ENCODE measurements at regions not wholly inside any gene's neighbourhood (a gene's known extent, or its start where the extent isn't known, plus 50 kb on each side); places are given as distances from the start of the nearest gene placed in this dataset.

GRCh38 chr4:62285026-62285425 lies 1084.9 kb downstream of the ADGRL3 start:
- H3K9me3 Mint-ChIP-seq, result peaks cover 2% of the 10 kb centered on the region
- peaks cover 5% of the 10 kb centered on the region for H3K4me1 Mint-ChIP-seq
- no peak overlapping the region for H3K27ac Mint-ChIP-seq
- no peaks in the 10 kb centered on the region for H3K36me3 Mint-ChIP-seq
- no peak for TF ChIP-seq CTCF (IDR thresholded peaks at IDR 0.05; ENCODE audit: unreplicated experiment)
- no peaks in the 10 kb centered on the region for H3K27me3 Mint-ChIP-seq (ENCODE audit: low read depth)
- no peak overlapping the region for H3K4me3 Mint-ChIP-seq
- no peak for DNase-seq (ENCODE audit: low spot score in 2 of 2, unreplicated experiment in 2 of 2)

DNA sequence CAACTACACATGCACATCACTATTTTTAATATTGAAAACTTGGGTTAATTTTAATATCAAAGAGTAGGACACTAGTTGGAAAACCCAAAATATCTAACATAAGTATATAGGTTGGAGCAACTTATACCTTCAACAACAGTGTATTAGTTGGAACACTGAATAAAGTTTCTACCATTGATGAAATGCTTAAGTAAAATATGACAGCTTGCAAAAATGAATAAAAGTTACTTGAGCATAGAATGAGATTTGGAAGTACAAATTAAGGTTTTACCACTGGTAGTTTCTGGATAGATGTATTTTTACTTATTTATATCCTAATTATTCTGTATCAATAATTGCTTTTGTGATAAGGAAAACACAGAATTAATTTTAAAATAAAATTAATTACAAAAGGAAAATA lies 1079.6 kb downstream of the ADGRL3 start:
- TF ChIP-seq CTCF (IDR thresholded peaks at IDR 0.05; ENCODE audit: unreplicated experiment), result no peak
- no peak overlapping the region for H3K27ac Mint-ChIP-seq
- no peak for DNase-seq (ENCODE audit: low spot score in 2 of 2, unreplicated experiment in 2 of 2)
- no peaks in the 10 kb centered on the region for H3K27me3 Mint-ChIP-seq (ENCODE audit: low read depth)
- no peaks in the 10 kb centered on the region for H3K9me3 Mint-ChIP-seq
- H3K36me3 Mint-ChIP-seq, result no peaks in the 10 kb centered on the region
- H3K4me3 Mint-ChIP-seq, result no peak overlapping the region
- no peaks in the 10 kb centered on the region for H3K4me1 Mint-ChIP-seq

GRCh38 chr4:62275470-62275869 lies 1075.3 kb downstream of the ADGRL3 start:
- no peak overlapping the region for H3K4me3 Mint-ChIP-seq
- no peaks in the 10 kb centered on the region for H3K4me1 Mint-ChIP-seq
- no peak overlapping the region for H3K27ac Mint-ChIP-seq
- TF ChIP-seq CTCF (IDR thresholded peaks at IDR 0.05; ENCODE audit: unreplicated experiment), result no peak
- H3K9me3 Mint-ChIP-seq, result no peaks in the 10 kb centered on the region
- DNase-seq (ENCODE audit: low spot score in 2 of 2, unreplicated experiment in 2 of 2), result no peak
- H3K36me3 Mint-ChIP-seq, result no peaks in the 10 kb centered on the region
- no peaks in the 10 kb centered on the region for H3K27me3 Mint-ChIP-seq (ENCODE audit: low read depth)

DNA sequence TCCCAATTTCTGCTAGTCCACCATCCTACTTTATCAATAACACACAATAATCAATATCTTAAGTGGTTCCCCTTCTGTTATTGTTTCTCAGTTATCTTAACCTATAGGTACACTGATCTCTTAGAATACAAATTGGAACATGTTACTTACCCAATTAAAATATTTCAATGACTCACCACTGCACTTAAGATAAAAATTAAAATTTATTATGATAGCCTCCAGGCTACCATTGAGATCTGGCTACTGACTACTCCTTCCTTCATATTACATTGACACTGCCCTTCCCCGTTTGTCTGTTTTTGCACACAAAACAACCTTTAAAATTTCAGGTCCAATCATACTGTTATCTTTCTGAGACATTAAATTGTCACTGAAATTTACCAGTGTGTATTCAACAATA lies 1074.7 kb downstream of the ADGRL3 start:
- no peaks in the 10 kb centered on the region for H3K4me1 Mint-ChIP-seq
- H3K27me3 Mint-ChIP-seq (ENCODE audit: low read depth), result no peaks in the 10 kb centered on the region
- DNase-seq (ENCODE audit: low spot score in 2 of 2, unreplicated experiment in 2 of 2), result no peak
- H3K4me3 Mint-ChIP-seq, result no peak overlapping the region
- H3K27ac Mint-ChIP-seq, result no peak overlapping the region
- no peak for TF ChIP-seq CTCF (IDR thresholded peaks at IDR 0.05; ENCODE audit: unreplicated experiment)
- H3K36me3 Mint-ChIP-seq, result no peaks in the 10 kb centered on the region
- no peaks in the 10 kb centered on the region for H3K9me3 Mint-ChIP-seq

DNA sequence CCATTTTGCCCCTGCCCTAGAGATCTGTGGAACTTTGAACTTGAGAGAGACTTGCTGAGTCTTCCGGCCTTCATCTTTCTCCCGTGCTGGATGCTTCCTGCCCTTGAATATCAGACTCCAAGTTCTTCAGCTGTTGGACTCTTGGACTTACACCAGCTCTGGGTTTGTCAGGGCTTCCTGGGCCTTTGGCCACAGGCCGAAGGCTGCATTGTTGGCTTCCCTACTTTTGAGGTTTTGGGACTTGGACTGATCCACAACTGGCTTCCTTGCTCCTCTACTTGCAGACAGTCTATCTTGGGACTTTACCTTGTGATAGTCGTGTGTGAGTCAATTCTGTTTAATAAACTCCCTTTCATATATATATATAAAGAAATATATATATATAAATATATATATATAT lies 1071.0 kb downstream of the ADGRL3 start:
- no peaks in the 10 kb centered on the region for H3K4me1 Mint-ChIP-seq

More for the DNA sequence above, 1071.0 kb downstream of the ADGRL3 start:
- H3K36me3 Mint-ChIP-seq, result no peaks in the 10 kb centered on the region
- H3K4me3 Mint-ChIP-seq, result no peak overlapping the region
- no peaks in the 10 kb centered on the region for H3K9me3 Mint-ChIP-seq
- no peak for TF ChIP-seq CTCF (IDR thresholded peaks at IDR 0.05; ENCODE audit: unreplicated experiment)
- no peaks in the 10 kb centered on the region for H3K27me3 Mint-ChIP-seq (ENCODE audit: low read depth)
- DNase-seq (ENCODE audit: low spot score in 2 of 2, unreplicated experiment in 2 of 2), result no peak
- no peak overlapping the region for H3K27ac Mint-ChIP-seq

Data from mesothelial cell of epicardium (in vitro differentiated cells).